ENCODE measurements at regions not wholly inside any gene's neighbourhood (a gene's known extent, or its start where the extent isn't known, plus 50 kb on each side); places are given as distances from the start of the nearest gene placed in this dataset.
A peak's percentile ranks its signal among the peaks of the same experiment; 100 is the strongest.

- in situ Hi-C loops (cut with HindIII; ENCODE audit: low pct_unique_long_range_greater_than_20kb, low sequenced_read_pairs) = no loop called here
- no peak for DNase-seq (ENCODE audit: low read depth)
Measured at GRCh38 chr18:41457765-41458326, 497.2 kb upstream of the PIK3C3 start.

- DNase-seq (ENCODE audit: low read depth) = no peak
- in situ Hi-C loops (cut with HindIII; ENCODE audit: low pct_unique_long_range_greater_than_20kb, low sequenced_read_pairs) = no loop called here
Measured at GRCh38 chr18:41456831-41457230, 498.2 kb upstream of the PIK3C3 start.

GRCh38 chr18:41449612-41450011, 505.4 kb upstream of the PIK3C3 start:
- DNase-seq (ENCODE audit: low read depth) = no peak
- in situ Hi-C loops (cut with HindIII; ENCODE audit: low pct_unique_long_range_greater_than_20kb, low sequenced_read_pairs) = no loop called here

GRCh38 chr18:41444943-41445342, 510.1 kb upstream of the PIK3C3 start:
- DNase-seq (ENCODE audit: low read depth) = no peak

GRCh38 chr18:41436772-41437171, 518.3 kb upstream of the PIK3C3 start:
- in situ Hi-C loops (cut with HindIII; ENCODE audit: low pct_unique_long_range_greater_than_20kb, low sequenced_read_pairs) = no loop called here
- DNase-seq (ENCODE audit: low read depth) = no peak

More at GRCh38 chr18:41444943-41445342, 510.1 kb upstream of the PIK3C3 start:
- in situ Hi-C loops (cut with HindIII; ENCODE audit: low pct_unique_long_range_greater_than_20kb, low sequenced_read_pairs) = no loop called here

GRCh38 chr18:41418598-41418997, 536.4 kb upstream of the PIK3C3 start:
- in situ Hi-C loops (cut with HindIII; ENCODE audit: low pct_unique_long_range_greater_than_20kb, low sequenced_read_pairs) = no loop called here
- no peak for DNase-seq (ENCODE audit: low read depth)

- no peak for DNase-seq (ENCODE audit: low read depth)
- in situ Hi-C loops (cut with HindIII; ENCODE audit: low pct_unique_long_range_greater_than_20kb, low sequenced_read_pairs) = no loop called here
Measured at GRCh38 chr18:41416044-41416443, 539.0 kb upstream of the PIK3C3 start.

GRCh38 chr18:41410006-41410405, 545.0 kb upstream of the PIK3C3 start:
- no peak for DNase-seq (ENCODE audit: low read depth)
- in situ Hi-C loops (cut with HindIII; ENCODE audit: low pct_unique_long_range_greater_than_20kb, low sequenced_read_pairs) = no loop called here

GRCh38 chr18:41406834-41407233, 548.2 kb upstream of the PIK3C3 start:
- in situ Hi-C loops (cut with HindIII; ENCODE audit: low pct_unique_long_range_greater_than_20kb, low sequenced_read_pairs) = no loop called here
- no peak for DNase-seq (ENCODE audit: low read depth)

- in situ Hi-C loops (cut with HindIII; ENCODE audit: low pct_unique_long_range_greater_than_20kb, low sequenced_read_pairs) = no loop called here
- no peak for DNase-seq (ENCODE audit: low read depth)
Measured at GRCh38 chr18:41396861-41397260, 558.2 kb upstream of the PIK3C3 start.

- DNase-seq (ENCODE audit: low read depth) = no peak
- in situ Hi-C loops (cut with HindIII; ENCODE audit: low pct_unique_long_range_greater_than_20kb, low sequenced_read_pairs) = no loop called here
Measured at GRCh38 chr18:41396211-41396610, 558.8 kb upstream of the PIK3C3 start.

- DNase-seq (ENCODE audit: low read depth) = no peak
- in situ Hi-C loops (cut with HindIII; ENCODE audit: low pct_unique_long_range_greater_than_20kb, low sequenced_read_pairs) = no loop called here
Measured at GRCh38 chr18:41395695-41396094, 559.3 kb upstream of the PIK3C3 start.

GRCh38 chr18:41391616-41392595, 563.1 kb upstream of the PIK3C3 start:
- in situ Hi-C loops (cut with HindIII; ENCODE audit: low pct_unique_long_range_greater_than_20kb, low sequenced_read_pairs) = no loop called here
- DNase-seq (ENCODE audit: low read depth) = peak; percentile 12

GRCh38 chr18:41390309-41390708, 564.7 kb upstream of the PIK3C3 start:
- in situ Hi-C loops (cut with HindIII; ENCODE audit: low pct_unique_long_range_greater_than_20kb, low sequenced_read_pairs) = no loop called here
- no peak for DNase-seq (ENCODE audit: low read depth)

GRCh38 chr18:41378598-41378997, 576.4 kb upstream of the PIK3C3 start:
- no peak for DNase-seq (ENCODE audit: low read depth)
- in situ Hi-C loops (cut with HindIII; ENCODE audit: low pct_unique_long_range_greater_than_20kb, low sequenced_read_pairs) = no loop called here

- in situ Hi-C loops (cut with HindIII; ENCODE audit: low pct_unique_long_range_greater_than_20kb, low sequenced_read_pairs) = no loop called here
- no peak for DNase-seq (ENCODE audit: low read depth)
Measured at GRCh38 chr18:41373612-41374011, 581.4 kb upstream of the PIK3C3 start.

GRCh38 chr18:41372046-41372665, 582.9 kb upstream of the PIK3C3 start:
- in situ Hi-C loops (cut with HindIII; ENCODE audit: low pct_unique_long_range_greater_than_20kb, low sequenced_read_pairs) = no loop called here
- DNase-seq (ENCODE audit: low read depth) = no peak

- no peak for DNase-seq (ENCODE audit: low read depth)
- in situ Hi-C loops (cut with HindIII; ENCODE audit: low pct_unique_long_range_greater_than_20kb, low sequenced_read_pairs) = no loop called here
Measured at GRCh38 chr18:41371156-41372045, 583.6 kb upstream of the PIK3C3 start.

Data from Caki2 (cell line).